Kidney epithelial cell (primary cell): ENCODE measurements at regions not wholly inside any gene's neighbourhood (a gene's known extent, or its start where the extent isn't known, plus 50 kb on each side); places are given as distances from the start of the nearest gene placed in this dataset.

Experiments used
- DNase-seq: peaks from one replicate; pipeline ENCODE4 v3.0.0-alpha.2; 2010; ENCODE audit warnings: low read depth
- H3K27me3 ChIP-seq: 2 replicates; pipeline ENCODE4 v1.6.0; 2011; ENCODE audit warnings: low read length; ENCODE audit not compliant: control insufficient read depth, insufficient read depth
- H3K36me3 ChIP-seq: 2 replicates; pipeline ENCODE4 v1.5.1; 2011; ENCODE audit warnings: low read length; ENCODE audit not compliant: control insufficient read depth, insufficient read depth
- H3K4me3 ChIP-seq: 2 replicates; pipeline ENCODE4 v1.5.1; 2011; ENCODE audit warnings: low read depth, mild to moderate bottlenecking, control low read depth, low read length
- TF ChIP-seq, protein P1 (sequence below): IDR thresholded peaks from 2 replicates; pipeline ENCODE4 v1.5.1; 2011; ENCODE audit warnings: mild to moderate bottlenecking, moderate library complexity, low read length, control low read depth, inconsistent platforms; ENCODE audit not compliant: insufficient read depth, poor library complexity, severe bottlenecking

- H3K4me3 ChIP-seq: no peak overlapping the region
- TF ChIP-seq, protein P1, sequence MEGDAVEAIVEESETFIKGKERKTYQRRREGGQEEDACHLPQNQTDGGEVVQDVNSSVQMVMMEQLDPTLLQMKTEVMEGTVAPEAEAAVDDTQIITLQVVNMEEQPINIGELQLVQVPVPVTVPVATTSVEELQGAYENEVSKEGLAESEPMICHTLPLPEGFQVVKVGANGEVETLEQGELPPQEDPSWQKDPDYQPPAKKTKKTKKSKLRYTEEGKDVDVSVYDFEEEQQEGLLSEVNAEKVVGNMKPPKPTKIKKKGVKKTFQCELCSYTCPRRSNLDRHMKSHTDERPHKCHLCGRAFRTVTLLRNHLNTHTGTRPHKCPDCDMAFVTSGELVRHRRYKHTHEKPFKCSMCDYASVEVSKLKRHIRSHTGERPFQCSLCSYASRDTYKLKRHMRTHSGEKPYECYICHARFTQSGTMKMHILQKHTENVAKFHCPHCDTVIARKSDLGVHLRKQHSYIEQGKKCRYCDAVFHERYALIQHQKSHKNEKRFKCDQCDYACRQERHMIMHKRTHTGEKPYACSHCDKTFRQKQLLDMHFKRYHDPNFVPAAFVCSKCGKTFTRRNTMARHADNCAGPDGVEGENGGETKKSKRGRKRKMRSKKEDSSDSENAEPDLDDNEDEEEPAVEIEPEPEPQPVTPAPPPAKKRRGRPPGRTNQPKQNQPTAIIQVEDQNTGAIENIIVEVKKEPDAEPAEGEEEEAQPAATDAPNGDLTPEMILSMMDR: no peak
- DNase-seq: no peak
- no peaks in the 10 kb centered on the region for H3K36me3 ChIP-seq
- H3K27me3 ChIP-seq: no peaks in the 10 kb centered on the region
Observed at GRCh38 chr18:6627645-6628044, 101.9 kb upstream of the ARHGAP28 start.

GRCh38 chr18:6628187-6628586, 101.3 kb upstream of the ARHGAP28 start:
- Histone ChIP-seq H3K4me3 (no peak overlapping the region), H3K36me3 (no peaks in the 10 kb centered on the region), H3K27me3 (no peaks in the 10 kb centered on the region)
- TF ChIP-seq, protein P1: no peak
- no peak for DNase-seq

GRCh38 chr18:6629635-6630140, 99.8 kb upstream of the ARHGAP28 start:
- Histone ChIP-seq H3K27me3 (no peaks in the 10 kb centered on the region), H3K36me3 (no peaks in the 10 kb centered on the region), H3K4me3 (no peak overlapping the region)
- no peak for DNase-seq
- TF ChIP-seq, protein P1: no peak

DNA sequence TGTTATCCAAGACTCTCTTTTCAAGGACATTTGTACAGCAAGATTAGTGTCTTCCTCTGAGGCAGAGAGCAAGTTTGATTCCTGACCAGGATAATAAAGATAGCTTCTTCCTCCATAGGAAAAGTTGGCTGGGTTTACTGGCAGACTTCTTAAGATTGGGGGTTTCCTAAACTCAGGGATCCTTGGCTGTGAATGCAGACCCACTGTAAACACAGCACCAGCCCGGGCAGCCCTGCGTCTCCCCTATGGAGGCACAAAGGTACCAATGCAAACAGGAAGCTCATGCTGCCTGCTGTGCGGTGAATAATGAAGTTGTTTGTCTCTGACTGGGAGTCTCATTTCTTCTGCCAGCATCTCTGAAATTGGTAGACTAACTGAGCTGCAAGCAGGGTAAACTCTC, 96.2 kb upstream of the ARHGAP28 start:
- Histone ChIP-seq H3K4me3 (no peak overlapping the region), H3K36me3 (no peaks in the 10 kb centered on the region), H3K27me3 (no peaks in the 10 kb centered on the region)
- no peak for DNase-seq
- TF ChIP-seq, protein P1: no peak

- H3K36me3 ChIP-seq: no peaks in the 10 kb centered on the region
- TF ChIP-seq, protein P1: no peak
- H3K27me3 ChIP-seq: no peaks in the 10 kb centered on the region
- H3K4me3 ChIP-seq: no peak overlapping the region
- no peak for DNase-seq
Observed at GRCh38 chr18:6636091-6636490, 93.4 kb upstream of the ARHGAP28 start.

- DNase-seq: no peak
- TF ChIP-seq, protein P1: no peak
- Histone ChIP-seq H3K4me3 (no peak overlapping the region), H3K36me3 (no peaks in the 10 kb centered on the region), H3K27me3 (no peaks in the 10 kb centered on the region)
Observed at GRCh38 chr18:6638447-6638846, 91.1 kb upstream of the ARHGAP28 start.
